Activated CD4-positive, alpha-beta T cell treated with anti-CD3 and anti-CD28 coated beads for 36 hours (primary cell): ENCODE measurements at regions not wholly inside any gene's neighbourhood (a gene's known extent, or its start where the extent isn't known, plus 50 kb on each side); places are given as distances from the start of the nearest gene placed in this dataset.

Experiments
- ATAC-seq: fragments of 200-7000 bp; cut with Tn5 transposase; one replicate; pipeline ENCODE4 v1.10.0; 2021; ENCODE audit warnings: mild to moderate bottlenecking, moderate library complexity
- CTCF ChIA-PET: fragments of 350-600 bp; sonication (Branson Sonifier 250); formaldehyde crosslinking; loops from one replicate; lab custom pipeline; 2021; ENCODE audit warnings: antibody characterized with exemption; lab: Charles Lee
- POLR2A ChIA-PET: fragments of 350-600 bp; sonication (Branson Sonifier 250); formaldehyde crosslinking; loops from one replicate; lab custom pipeline; 2021; ENCODE audit warnings: antibody characterized with exemption, inconsistent platforms; lab: Charles Lee
- DNase-seq: peaks from one replicate; pipeline ENCODE4 v3.0.0-alpha.2; 2020
- H3K27ac Mint-ChIP-seq: one replicate; pipeline ENCODE4 v1.8.0; 2021; ENCODE audit warnings: mixed read lengths
- H3K27me3 Mint-ChIP-seq: one replicate; pipeline ENCODE4 v1.8.0; 2021; ENCODE audit warnings: mixed read lengths
- H3K36me3 Mint-ChIP-seq: one replicate; pipeline ENCODE4 v1.8.0; 2021; ENCODE audit warnings: low read depth, mixed read lengths
- H3K4me1 Mint-ChIP-seq: one replicate; pipeline ENCODE4 v1.8.0; 2021; ENCODE audit warnings: mixed read lengths
- H3K4me3 Mint-ChIP-seq: one replicate; pipeline ENCODE4 v1.8.0; 2021; ENCODE audit warnings: mild to moderate bottlenecking, moderate library complexity, mixed read lengths
- H3K9me3 Mint-ChIP-seq: one replicate; pipeline ENCODE4 v1.8.0; 2021; ENCODE audit warnings: low read depth, mixed read lengths
- intact Hi-C, 2 experiments: fragments of 100-400 bp; cut with DNase I in 1 of 2; cut with micrococcal nuclease in 1 of 2; formaldehyde crosslinking; loops; one replicate each; pipeline versions ENCODE4 v1.14.2 to v1.15.1; 2022 to 2024; cut with DNase I, micrococcal nuclease

DNA sequence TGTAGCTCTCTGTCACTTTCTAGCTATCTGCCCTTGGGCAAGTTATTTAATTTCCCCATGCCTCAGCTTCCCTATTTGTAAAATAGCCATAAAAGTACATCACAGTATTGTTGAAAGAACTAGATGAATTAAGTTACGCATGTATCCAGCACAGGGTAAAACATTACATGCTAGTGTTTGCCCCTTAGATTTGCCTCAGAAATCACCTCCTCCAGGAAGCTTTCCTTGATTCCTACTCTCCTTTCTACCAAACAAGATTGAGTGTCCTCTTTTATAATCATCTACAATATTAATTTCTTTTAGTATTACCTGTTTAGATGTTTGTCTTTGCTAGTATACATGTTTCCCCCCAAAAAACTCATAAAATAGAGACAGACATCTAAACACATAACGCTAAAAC lies 369.5 kb downstream of the GBA3 start:
- no peak for ATAC-seq
- peaks cover 4% of the 10 kb centered on the region for H3K9me3 Mint-ChIP-seq
- H3K27me3 Mint-ChIP-seq: no peaks in the 10 kb centered on the region
- DNase-seq: no peak
- intact Hi-C loops: no loop called here
- no peaks in the 10 kb centered on the region for H3K36me3 Mint-ChIP-seq
- H3K4me3 Mint-ChIP-seq: no peak overlapping the region
- ChIA-PET CTCF (no interaction called here), POLR2A (no interaction called here)
- H3K27ac Mint-ChIP-seq: no peak overlapping the region
- no peaks in the 10 kb centered on the region for H3K4me1 Mint-ChIP-seq

DNA sequence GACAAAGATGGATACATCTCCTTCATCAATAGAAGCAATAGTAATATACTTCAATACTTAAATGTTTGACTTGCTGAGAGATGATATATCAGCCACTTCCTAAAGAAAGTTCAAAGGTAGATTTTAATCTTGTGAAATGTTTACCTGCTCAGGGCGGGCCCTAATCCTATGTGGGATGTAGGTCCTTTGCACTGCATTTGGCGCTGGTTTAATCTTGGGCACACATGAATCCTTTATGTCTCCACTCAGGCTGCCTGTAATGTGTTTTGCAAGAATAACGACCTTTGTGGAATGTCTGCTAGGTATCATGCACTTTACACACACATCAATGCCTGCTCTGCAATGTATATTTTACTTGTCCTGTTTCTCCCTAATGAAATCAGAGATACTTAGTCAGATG lies 368.7 kb downstream of the GBA3 start:
- no peaks in the 10 kb centered on the region for H3K36me3 Mint-ChIP-seq
- POLR2A ChIA-PET: no interaction called here
- CTCF ChIA-PET: no interaction called here
- H3K27ac Mint-ChIP-seq: no peak overlapping the region
- no peak for ATAC-seq
- peaks cover 4% of the 10 kb centered on the region for H3K9me3 Mint-ChIP-seq
- intact Hi-C loops: no loop called here
- DNase-seq: no peak
- H3K4me3 Mint-ChIP-seq: no peak overlapping the region
- no peaks in the 10 kb centered on the region for H3K4me1 Mint-ChIP-seq
- no peaks in the 10 kb centered on the region for H3K27me3 Mint-ChIP-seq

DNA sequence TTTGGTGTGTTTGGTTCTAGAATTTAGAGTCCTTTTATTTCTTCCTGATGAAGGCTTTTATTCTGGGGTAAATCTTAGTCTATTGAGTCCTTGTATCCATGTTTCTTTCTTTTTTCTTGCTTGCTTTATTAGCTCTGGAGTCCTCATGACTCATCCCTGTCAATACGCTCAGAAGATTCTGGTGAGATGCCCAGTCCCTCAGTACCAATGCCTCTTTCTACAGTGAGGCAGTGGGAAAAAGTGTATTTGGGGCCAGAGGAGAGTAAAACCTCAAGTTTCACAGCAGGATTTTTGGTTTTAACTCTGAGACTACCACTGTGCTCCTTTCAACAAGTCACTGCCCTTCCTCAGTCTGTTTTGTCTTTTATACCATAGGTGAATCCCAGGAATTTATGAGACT lies 368.0 kb downstream of the GBA3 start:
- POLR2A ChIA-PET: no interaction called here
- intact Hi-C loops: no loop called here

DNA sequence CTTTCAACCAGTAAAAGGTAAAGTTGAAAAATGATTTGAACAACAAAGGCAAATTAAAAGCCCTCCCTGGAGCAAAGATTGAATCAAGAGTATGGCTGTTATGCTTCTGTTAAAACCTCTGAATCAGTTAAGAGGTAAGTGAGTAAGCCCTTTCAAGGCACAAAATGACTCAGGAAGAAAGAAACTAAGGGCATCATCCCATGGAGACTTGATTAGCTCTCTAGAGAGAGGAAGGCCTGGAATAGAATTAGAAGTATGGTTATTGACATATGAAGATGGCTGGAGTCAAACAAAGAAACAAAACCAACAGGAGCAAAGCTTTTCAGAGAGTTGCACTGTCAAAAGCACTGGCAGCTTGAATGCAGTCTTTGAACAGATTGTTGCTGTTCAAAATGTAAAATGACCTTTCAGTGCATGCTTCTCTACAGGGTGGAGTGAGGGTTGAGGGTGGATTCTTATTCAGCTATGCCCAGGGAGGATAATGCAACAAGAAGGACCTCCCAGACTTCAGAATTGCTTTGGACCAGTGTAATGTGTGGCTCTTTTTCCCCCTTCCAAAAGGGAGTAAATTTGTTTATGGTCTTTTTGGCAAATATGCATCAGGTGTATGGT lies 365.5 kb downstream of the GBA3 start:
- POLR2A ChIA-PET: no interaction called here
- Mint-ChIP-seq H3K27me3 (no peaks in the 10 kb centered on the region), H3K27ac (no peak overlapping the region), H3K9me3 (peaks cover 3% of the 10 kb centered on the region), H3K4me3 (no peak overlapping the region), H3K36me3 (no peaks in the 10 kb centered on the region), H3K4me1 (no peaks in the 10 kb centered on the region)
- ATAC-seq: peak; percentile 33
- no peak for DNase-seq
- intact Hi-C loops: no loop called here
- CTCF ChIA-PET: no interaction called here

More for the DNA sequence above, 368.0 kb downstream of the GBA3 start:
- Mint-ChIP-seq H3K9me3 (peaks cover 4% of the 10 kb centered on the region), H3K27ac (no peak overlapping the region), H3K4me3 (no peak overlapping the region), H3K4me1 (no peaks in the 10 kb centered on the region), H3K36me3 (no peaks in the 10 kb centered on the region), H3K27me3 (no peaks in the 10 kb centered on the region)
- CTCF ChIA-PET: no interaction called here
- DNase-seq: no peak
- no peak for ATAC-seq

DNA sequence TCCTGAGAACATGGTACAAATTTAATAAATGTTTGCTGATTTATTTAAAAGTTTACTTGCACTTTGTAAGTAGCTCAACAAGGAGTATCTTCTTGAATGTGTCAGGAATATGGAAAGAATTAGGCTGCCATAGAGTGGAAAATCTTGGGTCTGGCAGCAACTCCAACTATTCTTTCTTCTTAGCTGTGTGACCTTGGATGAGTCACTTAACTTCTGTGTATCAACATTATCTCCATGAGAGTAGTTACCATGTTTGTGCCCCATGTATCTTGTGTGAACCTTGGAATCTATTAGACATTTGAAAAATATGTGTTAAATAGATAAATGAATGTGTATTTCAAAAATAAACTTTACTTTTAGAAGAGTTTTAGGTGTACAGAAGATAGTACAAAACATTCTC lies 348.8 kb downstream of the GBA3 start:
- Mint-ChIP-seq H3K27me3 (no peaks in the 10 kb centered on the region), H3K27ac (no peak overlapping the region), H3K4me1 (no peaks in the 10 kb centered on the region), H3K36me3 (no peaks in the 10 kb centered on the region), H3K4me3 (no peak overlapping the region), H3K9me3 (no peaks in the 10 kb centered on the region)
- ChIA-PET POLR2A (no interaction called here), CTCF (interaction anchor here (0.6 to 0.9 kb wide), 2 partner anchors 73 to 1334 kb away, joined by 3 to 4 read pairs; no protein-coding TSS in a partner anchor)
- intact Hi-C loops: no loop called here
- DNase-seq (no peak), ATAC-seq (no peak)

DNA sequence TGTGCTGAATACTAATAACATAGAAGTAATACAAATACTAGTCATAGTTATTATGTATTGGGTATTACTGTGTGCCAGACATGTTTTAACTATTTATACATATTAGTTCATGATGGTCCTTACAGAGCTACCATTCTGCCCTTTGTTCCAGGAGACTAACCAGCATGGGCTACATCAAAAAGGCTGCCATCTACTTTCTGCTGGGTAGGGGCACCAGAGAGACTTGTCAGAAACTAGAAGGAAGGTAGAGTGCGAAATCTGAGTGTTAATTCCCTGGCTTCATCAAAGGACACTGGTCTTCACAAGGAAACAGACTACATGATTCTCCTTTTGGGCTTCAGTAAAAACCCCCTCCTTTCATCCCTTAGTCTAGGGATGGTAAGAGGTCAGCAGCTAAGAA lies 347.8 kb downstream of the GBA3 start:
- no peak overlapping the region for H3K27ac Mint-ChIP-seq
- POLR2A ChIA-PET: no interaction called here
- intact Hi-C loops: no loop called here
- no peak for ATAC-seq
- no peak for DNase-seq
- H3K36me3 Mint-ChIP-seq: no peaks in the 10 kb centered on the region
- no peak overlapping the region for H3K4me3 Mint-ChIP-seq
- H3K4me1 Mint-ChIP-seq: no peaks in the 10 kb centered on the region
- no peaks in the 10 kb centered on the region for H3K27me3 Mint-ChIP-seq
- H3K9me3 Mint-ChIP-seq: no peaks in the 10 kb centered on the region
- CTCF ChIA-PET: interaction anchor here (0.9 kb wide), 1 partner anchor 74 kb away, joined by 3 read pairs; no protein-coding TSS in a partner anchor

DNA sequence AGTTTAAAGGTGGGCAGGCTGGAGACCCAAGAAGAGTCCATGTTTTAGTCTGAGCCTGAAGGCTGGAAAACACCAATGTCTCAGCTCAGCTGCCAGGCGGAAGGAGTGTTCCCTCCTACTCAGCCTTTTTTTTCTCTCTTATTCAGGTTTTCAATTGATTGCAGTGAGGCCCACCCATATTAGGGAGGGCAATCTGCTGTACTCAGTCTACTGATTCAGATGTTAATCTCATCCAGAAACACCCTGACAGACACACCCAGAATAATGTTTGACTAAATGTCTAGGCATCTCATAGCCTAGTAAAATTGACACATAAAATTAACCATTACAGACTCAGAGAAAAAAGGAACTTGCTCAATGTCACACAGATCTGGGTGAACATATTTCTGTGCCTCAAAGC lies 347.1 kb downstream of the GBA3 start:
- H3K4me3 Mint-ChIP-seq: no peak overlapping the region
- POLR2A ChIA-PET: no interaction called here
- no peaks in the 10 kb centered on the region for H3K9me3 Mint-ChIP-seq
- no peaks in the 10 kb centered on the region for H3K27me3 Mint-ChIP-seq
- H3K4me1 Mint-ChIP-seq: no peaks in the 10 kb centered on the region
- ATAC-seq: no peak
- no peaks in the 10 kb centered on the region for H3K36me3 Mint-ChIP-seq
- DNase-seq: no peak
- no peak overlapping the region for H3K27ac Mint-ChIP-seq
- intact Hi-C loops: no loop called here
- CTCF ChIA-PET: no interaction called here

DNA sequence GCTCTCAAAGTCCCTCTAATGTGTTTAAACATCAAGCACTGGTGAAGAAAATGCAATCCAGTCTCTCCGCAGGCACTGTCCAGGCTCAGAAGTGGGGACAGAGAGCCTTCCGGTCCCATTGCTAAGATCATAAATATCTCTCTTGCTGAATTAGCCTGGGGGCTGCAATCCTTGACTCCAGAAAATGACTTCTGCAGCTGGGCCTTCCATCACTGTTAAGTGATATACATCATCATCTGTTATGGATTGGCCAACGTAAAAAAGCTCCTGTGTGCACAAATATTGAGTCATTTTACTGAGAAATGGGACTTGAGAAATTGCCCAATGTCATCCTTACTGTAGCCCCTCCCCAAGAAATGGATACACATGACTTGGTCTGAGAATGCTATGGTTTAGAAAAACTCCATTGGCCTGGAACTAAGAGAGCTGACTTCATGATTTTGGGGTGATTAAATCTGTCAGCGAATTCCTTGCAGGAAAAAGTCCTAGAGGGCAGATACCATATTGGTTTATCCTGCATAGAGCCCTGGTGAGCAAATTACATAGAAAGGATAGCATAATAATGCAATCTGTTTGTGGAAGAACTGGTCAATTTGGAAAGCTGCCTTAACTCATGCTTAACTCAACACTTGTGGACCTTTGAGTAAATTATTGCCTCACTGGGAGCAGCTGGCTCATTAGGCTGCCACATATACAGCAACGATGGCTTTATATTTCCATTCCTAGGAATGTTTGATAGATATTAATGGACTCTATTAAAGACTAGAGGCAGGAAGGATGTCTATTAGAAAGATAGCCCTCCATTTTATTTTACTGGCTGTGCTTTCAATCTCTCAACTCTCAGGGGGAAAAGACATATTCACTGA lies 346.1 kb downstream of the GBA3 start:
- ChIA-PET POLR2A (no interaction called here), CTCF (no interaction called here)
- no peaks in the 10 kb centered on the region for H3K27me3 Mint-ChIP-seq
- ATAC-seq: no peak
- no peaks in the 10 kb centered on the region for H3K9me3 Mint-ChIP-seq
- no peak for DNase-seq
- intact Hi-C loops: no loop called here
- H3K27ac Mint-ChIP-seq: no peak overlapping the region
- H3K36me3 Mint-ChIP-seq: no peaks in the 10 kb centered on the region
- no peaks in the 10 kb centered on the region for H3K4me1 Mint-ChIP-seq
- no peak overlapping the region for H3K4me3 Mint-ChIP-seq

DNA sequence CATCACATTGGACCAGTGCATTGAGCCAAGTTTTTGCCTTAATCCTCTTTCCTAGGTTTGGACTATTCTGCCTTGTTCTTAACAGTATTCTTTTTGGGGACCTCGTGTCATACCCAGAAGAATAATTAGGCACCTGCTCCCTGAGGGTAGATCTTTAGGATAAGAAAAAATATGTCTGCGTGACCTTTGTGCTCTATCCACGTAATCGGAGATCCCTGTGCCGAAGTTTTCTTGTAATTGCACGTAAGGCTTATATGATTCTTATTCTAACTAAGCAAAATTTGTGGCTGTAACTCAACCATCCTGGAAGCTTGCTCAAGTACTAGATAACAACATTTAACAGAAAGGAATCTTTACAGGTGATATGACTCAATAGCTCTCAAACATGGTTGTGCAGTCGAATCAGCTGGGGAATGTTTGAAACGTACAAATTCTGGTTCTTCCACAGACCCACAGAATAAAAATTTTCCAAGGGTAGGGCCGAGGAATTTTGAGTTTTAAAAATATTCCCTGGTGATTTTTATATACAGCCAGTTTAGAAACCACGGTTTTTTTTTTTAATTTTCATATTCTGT lies 344.3 kb downstream of the GBA3 start:
- no peaks in the 10 kb centered on the region for H3K36me3 Mint-ChIP-seq
- H3K4me1 Mint-ChIP-seq: no peaks in the 10 kb centered on the region
- no peaks in the 10 kb centered on the region for H3K9me3 Mint-ChIP-seq
- DNase-seq: no peak
- POLR2A ChIA-PET: no interaction called here
- no peaks in the 10 kb centered on the region for H3K27me3 Mint-ChIP-seq
- intact Hi-C loops: no loop called here
- no peak for ATAC-seq
- H3K27ac Mint-ChIP-seq: no peak overlapping the region
- CTCF ChIA-PET: interaction anchor here (1.2 kb wide), 1 partner anchor 9 kb away, joined by 3 read pairs; no protein-coding TSS in a partner anchor
- H3K4me3 Mint-ChIP-seq: no peak overlapping the region

DNA sequence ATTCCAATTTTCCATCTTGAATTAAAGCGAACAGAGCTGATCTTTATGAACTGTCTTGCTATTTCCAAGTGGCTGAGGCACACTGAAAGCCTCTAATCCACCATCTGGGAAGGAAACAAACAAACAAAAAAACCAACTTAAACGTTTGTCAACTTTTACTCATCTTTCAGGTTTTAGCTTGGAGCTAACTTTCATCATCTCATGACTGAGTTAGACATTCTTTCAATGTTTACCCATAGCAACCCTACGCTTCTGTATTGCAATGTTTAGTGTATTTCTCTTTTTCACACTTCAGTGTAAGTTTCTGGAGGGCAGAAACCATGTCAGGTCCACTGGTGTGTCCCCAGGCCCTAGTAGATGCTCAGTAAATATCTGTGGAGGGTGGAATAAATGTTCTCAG lies 343.8 kb downstream of the GBA3 start:
- Mint-ChIP-seq H3K4me3 (no peak overlapping the region), H3K27me3 (no peaks in the 10 kb centered on the region), H3K36me3 (no peaks in the 10 kb centered on the region), H3K27ac (no peak overlapping the region), H3K9me3 (no peaks in the 10 kb centered on the region), H3K4me1 (no peaks in the 10 kb centered on the region)
- ATAC-seq: no peak
- CTCF ChIA-PET: interaction anchor here (1.2 kb wide), 1 partner anchor 9 kb away, joined by 3 read pairs; no protein-coding TSS in a partner anchor
- intact Hi-C loops: no loop called here
- POLR2A ChIA-PET: no interaction called here
- no peak for DNase-seq

DNA sequence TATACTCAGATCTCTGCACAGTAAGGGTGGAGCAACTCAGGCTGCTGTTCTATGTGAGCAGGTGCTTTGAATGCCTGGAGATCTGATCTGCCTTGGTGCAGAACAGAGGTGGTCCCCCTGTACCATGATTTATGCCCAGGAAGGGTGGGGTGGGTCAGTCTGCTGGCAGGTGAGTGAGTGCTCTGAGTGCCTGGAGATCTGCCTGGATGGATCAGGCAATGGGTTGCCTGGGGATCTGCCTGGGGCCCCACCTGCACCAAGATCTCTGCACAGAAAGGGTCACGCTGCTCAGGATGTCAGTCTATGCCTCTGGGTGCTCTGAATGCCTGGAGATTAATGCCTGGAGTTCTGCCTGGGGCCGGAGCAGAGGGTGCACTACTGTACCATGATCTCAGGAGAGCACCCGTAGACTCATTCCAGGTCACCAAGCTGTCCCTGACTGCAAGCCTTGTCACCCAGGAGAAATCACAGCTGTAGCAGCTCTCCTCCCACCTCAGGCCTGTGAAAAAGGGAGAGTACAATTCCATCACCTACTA lies 342.9 kb downstream of the GBA3 start:
- ATAC-seq: no peak
- Mint-ChIP-seq H3K9me3 (no peaks in the 10 kb centered on the region), H3K36me3 (no peaks in the 10 kb centered on the region), H3K27ac (no peak overlapping the region), H3K27me3 (no peaks in the 10 kb centered on the region), H3K4me3 (no peak overlapping the region), H3K4me1 (no peaks in the 10 kb centered on the region)
- ChIA-PET POLR2A (no interaction called here), CTCF (interaction anchor here (1.2 kb wide), 1 partner anchor 8 kb away, joined by 3 read pairs; no protein-coding TSS in a partner anchor)
- DNase-seq: no peak
- intact Hi-C loops: no loop called here
